ENCODE measurements at regions not wholly inside any gene's neighbourhood (a gene's known extent, or its start where the extent isn't known, plus 50 kb on each side); places are given as distances from the start of the nearest gene placed in this dataset.

DNA sequence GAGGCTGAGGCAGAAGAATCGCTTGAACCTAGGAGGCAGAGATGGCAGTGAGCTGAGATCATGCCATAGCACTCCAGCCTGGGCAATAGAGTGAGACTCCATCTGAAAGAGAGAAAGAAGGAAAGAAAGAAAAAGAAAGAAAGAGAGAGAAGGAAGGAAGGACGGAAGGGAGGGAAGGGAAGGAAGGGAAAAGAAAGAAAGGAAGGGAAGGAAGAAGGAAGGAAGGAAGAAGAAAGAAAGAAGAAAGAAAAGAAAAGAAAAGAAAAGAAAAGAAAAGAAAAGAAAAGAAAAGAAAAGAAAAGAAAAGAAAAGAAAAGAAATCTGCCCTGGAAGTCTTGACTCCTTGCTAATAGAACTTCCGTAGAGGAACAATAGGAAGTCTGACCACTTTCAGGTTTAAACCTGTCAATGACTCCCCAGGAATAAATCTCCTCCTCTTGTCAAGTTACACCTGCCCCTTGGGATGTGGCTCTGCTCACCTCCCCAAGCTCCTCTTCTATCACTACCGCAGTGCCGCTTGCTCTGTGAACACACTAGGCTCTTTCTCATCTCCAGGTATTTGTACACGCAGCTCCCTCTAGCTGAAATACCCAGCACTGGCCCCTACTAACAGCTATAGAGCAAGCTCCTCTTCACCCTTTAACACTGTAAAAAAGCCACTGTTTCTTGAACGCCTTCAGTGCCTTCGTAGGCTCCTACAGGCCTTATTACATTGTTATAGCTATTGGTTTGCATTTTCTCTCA, 773.1 kb upstream of the TBX3 start:
- Histone ChIP-seq H3K36me3 (no peaks in the 10 kb centered on the region), H3K9ac (no peak overlapping the region), H4K20me1 (ENCODE audit: low read depth) (peaks cover 3% of the 10 kb centered on the region), H3K4me3 (no peak overlapping the region), H3K27me3 (peaks cover 14% of the 10 kb centered on the region), H3K27ac (no peak overlapping the region), H3K9me3 (ENCODE audit: low read depth) (no peaks in the 10 kb centered on the region), H3F3A (ENCODE audit: low read depth) (peaks cover 6% of the 10 kb centered on the region), H2AFZ (replicated peaks) (no peak overlapping the region), H3K79me2 (ENCODE audit: low read depth) (no peaks in the 10 kb centered on the region), H3K4me1 (peaks cover 7% of the 10 kb centered on the region), H3K4me2 (no peak overlapping the region)
- Mint-ChIP-seq H3K27ac (no peak overlapping the region), H3K4me3 (no peak overlapping the region), H3K36me3 (no peaks in the 10 kb centered on the region), H3K27me3 (ENCODE audit: insufficient read depth, low read depth) (peaks cover 7% of the 10 kb centered on the region), H3K4me1 (peaks cover 12% of the 10 kb centered on the region), H3K9me3 (peaks cover 2% of the 10 kb centered on the region)
- TF ChIP-seq, protein P1, sequence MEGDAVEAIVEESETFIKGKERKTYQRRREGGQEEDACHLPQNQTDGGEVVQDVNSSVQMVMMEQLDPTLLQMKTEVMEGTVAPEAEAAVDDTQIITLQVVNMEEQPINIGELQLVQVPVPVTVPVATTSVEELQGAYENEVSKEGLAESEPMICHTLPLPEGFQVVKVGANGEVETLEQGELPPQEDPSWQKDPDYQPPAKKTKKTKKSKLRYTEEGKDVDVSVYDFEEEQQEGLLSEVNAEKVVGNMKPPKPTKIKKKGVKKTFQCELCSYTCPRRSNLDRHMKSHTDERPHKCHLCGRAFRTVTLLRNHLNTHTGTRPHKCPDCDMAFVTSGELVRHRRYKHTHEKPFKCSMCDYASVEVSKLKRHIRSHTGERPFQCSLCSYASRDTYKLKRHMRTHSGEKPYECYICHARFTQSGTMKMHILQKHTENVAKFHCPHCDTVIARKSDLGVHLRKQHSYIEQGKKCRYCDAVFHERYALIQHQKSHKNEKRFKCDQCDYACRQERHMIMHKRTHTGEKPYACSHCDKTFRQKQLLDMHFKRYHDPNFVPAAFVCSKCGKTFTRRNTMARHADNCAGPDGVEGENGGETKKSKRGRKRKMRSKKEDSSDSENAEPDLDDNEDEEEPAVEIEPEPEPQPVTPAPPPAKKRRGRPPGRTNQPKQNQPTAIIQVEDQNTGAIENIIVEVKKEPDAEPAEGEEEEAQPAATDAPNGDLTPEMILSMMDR (IDR thresholded peaks at IDR 0.05) = peak; percentile 57
- TF ChIP-seq EZH2phosphoT487 (IDR thresholded peaks at IDR 0.05) = no peak
- peak; percentile 67 for DNase-seq (ENCODE audit: low spot score)

GRCh38 chr12:115455268-115455681, 771.3 kb upstream of the TBX3 start:
- Mint-ChIP-seq H3K27me3 (ENCODE audit: insufficient read depth, low read depth) (peaks cover 9% of the 10 kb centered on the region), H3K4me1 (peaks cover 19% of the 10 kb centered on the region), H3K9me3 (no peaks in the 10 kb centered on the region), H3K36me3 (no peaks in the 10 kb centered on the region), H3K27ac (no peak overlapping the region), H3K4me3 (no peak overlapping the region)
- H3K27ac ChIP-seq = no peak overlapping the region
- H4K20me1 ChIP-seq (ENCODE audit: low read depth) = peaks cover 9% of the 10 kb centered on the region
- DNase-seq (ENCODE audit: low spot score) = no peak
- peaks cover 10% of the 10 kb centered on the region for H3F3A ChIP-seq (ENCODE audit: low read depth)
- no peaks in the 10 kb centered on the region for H3K9me3 ChIP-seq (ENCODE audit: low read depth)
- no peaks in the 10 kb centered on the region for H3K36me3 ChIP-seq
- peaks cover 31% of the 10 kb centered on the region for H3K27me3 ChIP-seq
- no peak overlapping the region for H2AFZ ChIP-seq (replicated peaks)
- no peak overlapping the region for H3K9ac ChIP-seq
- TF ChIP-seq, protein P1 (IDR thresholded peaks at IDR 0.05) = no peak
- TF ChIP-seq EZH2 (IDR thresholded peaks at IDR 0.05) (no peak), EZH2phosphoT487 (IDR thresholded peaks at IDR 0.05) (no peak)
- no peak overlapping the region for H3K4me2 ChIP-seq
- peaks cover 11% of the 10 kb centered on the region for H3K4me1 ChIP-seq
- H3K4me3 ChIP-seq = no peak overlapping the region
- H3K79me2 ChIP-seq (ENCODE audit: low read depth) = no peaks in the 10 kb centered on the region

- peak overlapping the region; percentile 84 for H3K4me2 ChIP-seq
- no peaks in the 10 kb centered on the region for H3K36me3 ChIP-seq
- no peaks in the 10 kb centered on the region for H3K79me2 ChIP-seq (ENCODE audit: low read depth)
- H3K4me3 ChIP-seq = peak overlapping the region; percentile 42
- H3K27me3 ChIP-seq = peaks cover 46% of the 10 kb centered on the region
- H3K4me1 ChIP-seq = peaks cover 16% of the 10 kb centered on the region
- peaks cover 27% of the 10 kb centered on the region for H3K4me1 Mint-ChIP-seq
- H3K27me3 Mint-ChIP-seq (ENCODE audit: insufficient read depth, low read depth) = peaks cover 14% of the 10 kb centered on the region
- H3K27ac ChIP-seq = no peak overlapping the region
- peaks cover 9% of the 10 kb centered on the region for H4K20me1 ChIP-seq (ENCODE audit: low read depth)
- peak overlapping the region; percentile 82 for H3K4me3 Mint-ChIP-seq
- DNase-seq (ENCODE audit: low spot score) = peak; percentile 34
- no peak overlapping the region for H2AFZ ChIP-seq (replicated peaks)
- H3F3A ChIP-seq (ENCODE audit: low read depth) = peaks cover 10% of the 10 kb centered on the region
- no peak overlapping the region for H3K27ac Mint-ChIP-seq
- no peaks in the 10 kb centered on the region for H3K9me3 Mint-ChIP-seq
- H3K9me3 ChIP-seq (ENCODE audit: low read depth) = no peaks in the 10 kb centered on the region
- no peaks in the 10 kb centered on the region for H3K36me3 Mint-ChIP-seq
- TF ChIP-seq EZH2 (IDR thresholded peaks at IDR 0.05) = no peak
- TF ChIP-seq, protein P1 (IDR thresholded peaks at IDR 0.05) = no peak
- no peak for TF ChIP-seq EZH2phosphoT487 (IDR thresholded peaks at IDR 0.05)
- H3K9ac ChIP-seq = no peak overlapping the region
Observed at GRCh38 chr12:115452751-115453281, 768.8 kb upstream of the TBX3 start.
